ENCODE measurements at regions not wholly inside any gene's neighbourhood (a gene's known extent, or its start where the extent isn't known, plus 50 kb on each side); places are given as distances from the start of the nearest gene placed in this dataset.

DNA sequence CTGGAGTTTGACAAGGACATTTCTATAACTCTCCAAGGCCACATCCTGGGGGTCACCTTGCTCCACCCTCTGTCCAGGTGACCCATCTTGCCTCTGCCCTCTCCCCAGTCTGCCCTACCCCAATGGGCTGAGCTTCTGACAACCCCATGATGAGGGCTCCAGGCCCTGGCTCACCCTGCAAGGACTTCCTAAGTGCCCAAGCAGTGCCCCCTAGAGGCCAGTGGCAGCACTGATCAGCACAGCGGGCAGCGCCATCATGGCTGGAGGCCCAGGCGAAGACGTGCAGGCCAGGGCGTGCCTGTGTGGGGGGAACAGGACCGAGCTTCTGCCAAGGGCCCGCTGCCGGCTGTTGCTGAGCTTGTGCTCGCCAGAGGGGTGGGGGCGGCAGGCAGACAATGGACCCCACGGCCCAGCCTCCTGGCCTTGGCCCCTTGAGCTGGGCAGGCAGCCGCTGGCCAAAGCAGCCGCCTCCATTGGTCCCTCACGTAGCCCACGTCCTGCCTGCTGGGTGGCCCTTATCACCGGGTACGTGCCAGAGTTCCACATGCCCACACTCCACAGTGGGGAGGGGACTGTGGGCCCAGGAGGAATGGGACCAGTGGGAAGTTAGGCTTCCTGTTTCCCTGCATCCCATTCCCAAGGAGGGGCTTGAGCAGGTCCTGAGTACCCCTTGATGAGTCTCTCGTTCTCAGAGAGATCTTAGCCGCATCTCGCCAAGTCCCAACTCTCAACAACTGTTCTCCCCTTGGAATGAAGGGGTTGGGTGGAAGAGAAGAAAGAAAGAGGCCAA lies 64.3 kb downstream of the MRPL14 start:
- ATAC-seq = no peak
- Histone ChIP-seq H3K36me3 (no peaks in the 10 kb centered on the region), H3K27ac (no peak overlapping the region), H3K4me3 (no peak overlapping the region), H3K4me1 (no peaks in the 10 kb centered on the region), H3K27me3 (no peaks in the 10 kb centered on the region), H3K9me3 (no peaks in the 10 kb centered on the region)
- TF ChIP-seq CTCF (IDR thresholded peaks at IDR 0.05) = no peak
- 94 to 96% methylated on average over 20 of the region's 20 CpGs for WGBS, 2 donors
- intact Hi-C loops (cut with DNase I) = loop anchor here in 1 of 3 donors (10.0 kb wide), 2 partner anchors 118 to 208 kb away; no protein-coding TSS in a partner anchor
- no peak for FAIRE-seq
- no peak for DNase-seq

DNA sequence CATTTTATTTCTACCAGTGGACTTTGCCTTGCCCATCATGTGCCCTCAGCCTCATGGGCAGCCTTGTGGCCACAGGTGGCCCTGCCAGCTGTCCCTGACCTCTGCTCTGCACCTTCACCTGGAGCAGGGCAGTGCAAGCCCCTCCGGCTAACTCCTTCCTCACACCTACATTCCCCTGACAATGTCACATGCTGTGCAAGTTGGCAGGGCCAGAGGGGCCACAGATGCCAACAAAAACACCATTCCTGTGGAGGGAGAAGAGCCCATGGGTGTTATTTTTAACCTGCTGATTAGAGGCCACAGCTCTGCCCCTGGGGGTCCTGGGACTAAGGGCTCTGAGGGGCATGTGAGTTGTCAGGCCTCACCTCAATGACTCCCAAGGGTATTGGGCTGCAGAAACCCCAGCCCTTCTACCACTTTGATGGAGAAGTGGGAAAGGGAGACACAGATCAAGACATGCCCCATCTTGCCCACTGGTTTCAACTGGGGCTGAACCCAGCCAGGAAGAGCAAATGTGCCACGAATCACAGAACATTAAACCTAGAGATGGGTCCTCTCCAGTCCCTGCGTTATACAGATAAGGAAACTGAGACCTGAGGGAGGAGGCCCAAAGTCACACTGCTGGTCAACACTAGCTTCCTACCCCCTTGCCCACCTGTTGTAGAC lies 65.0 kb downstream of the MRPL14 start:
- no peak for TF ChIP-seq CTCF (IDR thresholded peaks at IDR 0.05)
- FAIRE-seq (no peak), ATAC-seq (no peak), DNase-seq (peak in 1 of 6 donors; percentile 29)
- H3K27me3 ChIP-seq = no peaks in the 10 kb centered on the region
- H3K4me1 ChIP-seq = no peaks in the 10 kb centered on the region
- H3K9me3 ChIP-seq = no peaks in the 10 kb centered on the region
- intact Hi-C loops (cut with DNase I) = loop anchor here in 1 of 3 donors (10.0 kb wide), 2 partner anchors 117 to 207 kb away; no protein-coding TSS in a partner anchor
- 86 to 88% methylated on average over 3 of the region's 3 CpGs for WGBS, 2 donors
- no peak overlapping the region for H3K27ac ChIP-seq
- H3K4me3 ChIP-seq = no peak overlapping the region
- H3K36me3 ChIP-seq = no peaks in the 10 kb centered on the region

DNA sequence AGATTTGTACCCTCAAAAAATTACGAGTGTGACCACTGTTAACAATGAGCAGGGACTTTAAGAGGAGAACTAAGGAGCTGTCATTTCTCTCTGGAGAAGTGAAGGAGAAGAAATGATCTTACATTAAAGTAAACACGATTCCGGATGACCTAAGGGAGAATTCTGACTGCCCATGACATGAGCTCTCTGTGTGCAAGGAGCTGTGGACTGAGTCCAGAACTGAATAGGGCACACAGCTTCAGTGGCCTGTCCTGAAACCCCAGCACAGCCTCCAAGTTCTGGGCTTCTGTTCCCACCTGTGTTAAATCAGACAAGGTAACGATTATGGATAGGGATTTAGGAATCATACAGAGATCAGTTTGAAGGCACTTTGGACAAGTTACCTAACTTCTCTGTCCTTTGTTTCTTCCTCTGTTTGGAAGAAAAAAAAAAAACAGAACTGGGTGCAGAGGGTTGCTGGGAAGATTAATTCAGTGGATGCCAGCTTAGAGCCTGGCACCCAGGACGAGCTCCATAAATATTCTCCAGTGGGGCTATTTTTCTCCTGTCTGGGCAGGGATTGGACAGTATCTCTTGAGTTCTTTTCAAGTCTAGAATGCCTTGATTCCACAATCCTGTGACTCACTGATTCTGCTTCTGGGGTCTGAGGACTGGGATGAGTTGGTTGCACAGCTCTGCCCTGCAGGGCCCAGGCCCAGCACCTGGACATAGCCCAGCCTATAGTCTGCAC lies 65.7 kb downstream of the MRPL14 start:
- intact Hi-C loops (cut with DNase I) = loop anchor here in 1 of 3 donors (10.0 kb wide), 2 partner anchors 117 to 207 kb away; no protein-coding TSS in a partner anchor
- FAIRE-seq (no peak), ATAC-seq (no peak), DNase-seq (no peak)
- H3K27ac ChIP-seq = no peak overlapping the region
- 80 to 81% methylated on average over 5 of the region's 5 CpGs for WGBS, 2 donors
- H3K36me3 ChIP-seq = no peaks in the 10 kb centered on the region
- no peaks in the 10 kb centered on the region for H3K9me3 ChIP-seq
- TF ChIP-seq CTCF (IDR thresholded peaks at IDR 0.05) = no peak
- no peaks in the 10 kb centered on the region for H3K4me1 ChIP-seq
- H3K4me3 ChIP-seq = no peak overlapping the region
- H3K27me3 ChIP-seq = no peaks in the 10 kb centered on the region

GRCh38 chr6:44060612-44061374 lies 66.5 kb downstream of the MRPL14 start:
- Histone ChIP-seq H3K4me1 (no peaks in the 10 kb centered on the region), H3K27me3 (no peaks in the 10 kb centered on the region), H3K9me3 (no peaks in the 10 kb centered on the region), H3K36me3 (no peaks in the 10 kb centered on the region), H3K4me3 (no peak overlapping the region), H3K27ac (no peak overlapping the region)
- FAIRE-seq (no peak), ATAC-seq (no peak), DNase-seq (peak in 1 of 6 donors; percentile 41)
- no peak for TF ChIP-seq CTCF (IDR thresholded peaks at IDR 0.05)
- intact Hi-C loops (cut with DNase I) = loop anchor here in 1 of 3 donors (10.0 kb wide), 2 partner anchors 116 to 206 kb away; no protein-coding TSS in a partner anchor
- 84 to 88% methylated on average over 10 of the region's 10 CpGs for WGBS, 2 donors

Data from pancreas (tissue), 10 donors.